Fibroblast of lung (primary cell): ENCODE measurements at regions not wholly inside any gene's neighbourhood (a gene's known extent, or its start where the extent isn't known, plus 50 kb on each side); places are given as distances from the start of the nearest gene placed in this dataset.

ENCODE experiments used
- DNase-seq, 2 donors: peaks; one replicate each; pipeline versions ENCODE4 v3.0.0 to v3.0.0-alpha.2; 2010; ENCODE audit warnings: low read depth in 2 of 2
- H2AFZ ChIP-seq: 2 replicates; pipeline ENCODE4 v1.5.1; 2012; ENCODE audit warnings: low read length, control low read depth, inconsistent platforms
- H3K27ac ChIP-seq: 2 replicates; pipeline ENCODE4 v1.5.1; 2011; ENCODE audit warnings: low read length, control low read depth; ENCODE audit not compliant: insufficient read depth
- H3K27me3 ChIP-seq: 2 replicates; pipeline ENCODE4 v1.5.1; 2011; ENCODE audit warnings: mild to moderate bottlenecking, low read length; ENCODE audit not compliant: control insufficient read depth, insufficient read depth
- H3K36me3 ChIP-seq: 2 replicates; pipeline ENCODE4 v1.5.1; 2011; ENCODE audit warnings: low read length; ENCODE audit not compliant: control insufficient read depth, insufficient read depth
- H3K4me1 ChIP-seq: 2 replicates; pipeline ENCODE4 v1.5.1; 2011; ENCODE audit warnings: low read length; ENCODE audit not compliant: control insufficient read depth, insufficient read depth; ENCODE audit errors: extremely low read depth
- H3K4me2 ChIP-seq: 2 replicates; pipeline ENCODE4 v1.5.1; 2011; ENCODE audit warnings: low read length, control low read depth; ENCODE audit not compliant: insufficient read depth; ENCODE audit errors: extremely low read depth
- H3K4me3 ChIP-seq, 4 experiments: fragments of 200-600 bp in 1 of 4; sonication (generic) in 1 of 4; replicated peaks in 1 of 4; 2 replicates each; pipeline ENCODE4 v1.5.1; 2011 to 2016; ENCODE audit warnings: low read length in 4 of 4, low read depth in 3 of 4, mild to moderate bottlenecking in 3 of 4, control low read depth in 2 of 4, inconsistent platforms in 1 of 4, mixed read lengths in 1 of 4; ENCODE audit not compliant: insufficient read depth in 1 of 4; ENCODE audit errors: control extremely low read depth in 1 of 4
- H3K79me2 ChIP-seq: 2 replicates; pipeline ENCODE4 v1.5.1; 2012; ENCODE audit warnings: mild to moderate bottlenecking, low read length, inconsistent platforms; ENCODE audit not compliant: control insufficient read depth, insufficient read depth
- H3K9ac ChIP-seq: 2 replicates; pipeline ENCODE4 v1.5.1; 2011; ENCODE audit warnings: mild to moderate bottlenecking, low read length, control low read depth; ENCODE audit not compliant: insufficient read depth
- H3K9me3 ChIP-seq: 2 replicates; pipeline ENCODE4 v1.5.1; 2012; ENCODE audit warnings: low read depth, low read length; ENCODE audit not compliant: control insufficient read depth, insufficient read depth
- H4K20me1 ChIP-seq: 2 replicates; pipeline ENCODE4 v1.5.1; 2011; ENCODE audit warnings: low read length; ENCODE audit not compliant: control insufficient read depth, insufficient read depth; ENCODE audit errors: extremely low read depth
- CTCF ChIP-seq, 2 donors: IDR thresholded peaks in 1 of 2; conservative IDR thresholded peaks in 1 of 2; 1 replicate in 1 of 2; 2 replicates in 1 of 2; pipeline ENCODE4 v1.5.1; 2011 to 2012; ENCODE audit warnings: low read length in 2 of 2, control low read depth in 1 of 2, inconsistent platforms in 1 of 2, low read depth in 1 of 2, mild to moderate bottlenecking in 1 of 2
- EZH2 ChIP-seq: IDR thresholded peaks from 2 replicates; pipeline ENCODE4 v1.5.1; 2012; ENCODE audit warnings: low read length, control low read depth, mild to moderate bottlenecking; ENCODE audit errors: missing control alignments

DNA sequence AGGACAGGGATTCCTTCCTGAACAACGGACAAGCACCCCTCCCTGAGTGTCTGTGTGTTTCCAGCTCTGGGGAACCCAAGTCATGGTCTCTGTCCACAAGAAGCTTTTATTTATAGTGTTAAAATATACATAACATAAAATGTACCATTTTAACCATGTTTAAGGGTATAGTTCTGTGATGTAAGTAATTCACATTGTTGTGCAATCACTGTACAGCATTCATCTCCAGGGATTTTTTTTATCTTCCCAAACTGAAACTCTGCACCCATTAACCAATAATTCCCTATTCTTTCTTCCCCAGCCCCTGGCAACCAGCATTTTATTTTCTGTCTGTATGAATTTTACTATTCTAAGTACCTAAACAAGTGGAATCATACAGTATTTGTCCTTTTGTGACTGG, 84.2 kb downstream of the FOXF2 start:
- H3K27ac ChIP-seq, result no peak overlapping the region
- DNase-seq, result peak in 1 of 2 donors; percentile 29
- H3K9ac ChIP-seq, result no peak overlapping the region
- no peak overlapping the region for H3K4me2 ChIP-seq
- H4K20me1 ChIP-seq, result no peaks in the 10 kb centered on the region
- peaks cover 9% of the 10 kb centered on the region for H3K4me1 ChIP-seq
- no peak overlapping the region for H2AFZ ChIP-seq
- no peaks in the 10 kb centered on the region for H3K9me3 ChIP-seq
- no peak for TF ChIP-seq CTCF (conservative IDR thresholded peaks at IDR 0.05 in 1 of 2, IDR thresholded peaks at IDR 0.05 in 1 of 2; ENCODE audit: low read depth in 1 of 2, low read length in 2 of 2)
- no peak for TF ChIP-seq EZH2
- H3K36me3 ChIP-seq, result no peaks in the 10 kb centered on the region
- no peak overlapping the region for H3K4me3 ChIP-seq
- H3K27me3 ChIP-seq, result no peaks in the 10 kb centered on the region
- no peaks in the 10 kb centered on the region for H3K79me2 ChIP-seq

GRCh38 chr6:1474205-1474604, 84.8 kb downstream of the FOXF2 start:
- Histone ChIP-seq H3K9ac (no peak overlapping the region), H3K79me2 (no peaks in the 10 kb centered on the region), H4K20me1 (no peaks in the 10 kb centered on the region), H3K9me3 (no peaks in the 10 kb centered on the region), H3K4me2 (no peak overlapping the region), H3K4me3 (no peak overlapping the region), H3K27ac (no peak overlapping the region), H3K4me1 (peaks cover 11% of the 10 kb centered on the region), H3K27me3 (no peaks in the 10 kb centered on the region), H2AFZ (no peak overlapping the region), H3K36me3 (no peaks in the 10 kb centered on the region)
- TF ChIP-seq EZH2, result no peak
- peak in 1 of 2 donors; percentile 8 for TF ChIP-seq CTCF (conservative IDR thresholded peaks at IDR 0.05 in 1 of 2, IDR thresholded peaks at IDR 0.05 in 1 of 2; ENCODE audit: low read depth in 1 of 2, low read length in 2 of 2)
- no peak for DNase-seq

DNA sequence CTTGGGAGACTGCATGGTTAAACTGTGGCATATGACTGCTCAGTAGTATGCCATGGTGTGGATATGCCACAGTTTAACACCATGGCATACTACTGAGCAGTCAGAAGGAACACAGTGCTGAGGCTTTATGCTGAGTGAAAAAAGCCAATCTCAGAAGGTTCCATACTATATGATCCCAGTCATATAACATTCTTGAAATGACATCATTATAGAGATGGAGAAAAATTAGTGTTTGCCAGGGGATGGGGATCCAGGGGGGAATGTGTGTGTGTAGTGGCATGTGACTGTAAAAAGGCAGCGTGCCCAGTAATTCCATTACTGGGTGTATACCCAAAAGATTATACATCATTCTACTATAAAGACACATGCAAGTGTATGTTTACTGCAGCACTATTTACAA, 85.8 kb downstream of the FOXF2 start:
- H3K79me2 ChIP-seq, result no peaks in the 10 kb centered on the region
- H4K20me1 ChIP-seq, result no peaks in the 10 kb centered on the region
- peaks cover 15% of the 10 kb centered on the region for H3K4me1 ChIP-seq
- H3K9ac ChIP-seq, result no peak overlapping the region
- no peak for DNase-seq
- TF ChIP-seq EZH2, result no peak
- TF ChIP-seq CTCF (conservative IDR thresholded peaks at IDR 0.05 in 1 of 2, IDR thresholded peaks at IDR 0.05 in 1 of 2; ENCODE audit: low read depth in 1 of 2, low read length in 2 of 2), result no peak
- no peaks in the 10 kb centered on the region for H3K27me3 ChIP-seq
- no peak overlapping the region for H3K4me3 ChIP-seq
- no peaks in the 10 kb centered on the region for H3K36me3 ChIP-seq
- H3K4me2 ChIP-seq, result no peak overlapping the region
- no peak overlapping the region for H2AFZ ChIP-seq
- no peak overlapping the region for H3K27ac ChIP-seq
- no peaks in the 10 kb centered on the region for H3K9me3 ChIP-seq
